GM11168 (cell line): ENCODE measurements at regions not wholly inside any gene's neighbourhood (a gene's known extent, or its start where the extent isn't known, plus 50 kb on each side); places are given as distances from the start of the nearest gene placed in this dataset.

ENCODE experiments used
- in situ Hi-C: fragments of 300-500 bp; cut with MboI; formaldehyde crosslinking; loops from one replicate; pipeline ENCODE4 v1.12.0; 2022; ENCODE audit warnings: low sequenced_read_pairs; ENCODE audit not compliant: unreplicated experiment

DNA sequence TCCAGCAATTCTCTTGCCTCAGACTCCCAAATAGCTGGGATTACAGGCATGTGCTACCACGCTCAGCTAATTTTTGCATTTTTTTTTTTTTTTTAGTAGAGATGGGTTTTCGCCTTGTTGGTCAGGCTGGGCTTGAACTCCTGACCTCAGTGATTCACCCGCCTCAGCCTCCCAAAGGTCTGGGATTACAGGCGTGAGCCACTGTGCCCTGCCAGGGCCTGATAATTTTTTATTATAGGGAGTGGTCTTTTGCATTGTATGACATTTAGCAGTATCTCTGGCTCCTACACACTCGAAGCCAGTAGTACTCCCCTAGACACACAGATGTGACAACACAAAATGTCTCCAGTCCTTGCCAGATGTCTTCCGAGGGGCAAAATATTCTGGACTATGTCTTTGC is 124.0 kb downstream of the DKK1 start:
- in situ Hi-C loops: no loop called here

DNA sequence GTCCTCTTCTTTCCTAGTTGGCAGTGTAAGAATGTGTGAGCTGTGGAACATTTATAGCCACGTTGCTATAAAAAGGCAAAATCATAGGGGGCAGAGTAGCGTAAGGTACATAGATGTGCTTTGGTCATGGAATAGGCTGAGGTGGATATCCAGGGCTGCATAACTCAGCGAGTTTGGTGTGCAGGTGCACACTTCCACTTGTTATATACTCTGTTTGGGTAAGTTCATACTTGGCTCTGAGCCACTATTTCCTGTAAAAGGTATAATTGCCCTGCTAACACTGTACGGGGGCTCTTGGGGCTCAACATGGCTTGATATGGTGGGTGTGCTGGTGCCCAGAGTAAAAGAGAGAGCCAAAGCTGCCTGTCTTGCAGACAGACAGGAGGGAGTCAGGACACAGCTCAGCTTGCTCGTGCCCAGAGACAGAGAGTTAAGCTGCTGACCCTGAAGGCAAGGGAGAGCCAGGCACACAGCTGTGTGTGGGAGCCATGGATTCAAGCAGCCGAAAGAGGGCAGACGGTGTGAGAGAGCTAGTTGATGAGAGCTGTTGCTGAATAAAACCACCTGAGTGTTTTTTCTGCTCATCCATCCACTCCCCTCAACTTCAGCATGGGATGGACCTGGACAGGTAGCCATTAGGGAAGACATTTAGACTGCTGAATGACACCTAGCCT is 126.7 kb downstream of the DKK1 start:
- in situ Hi-C loops: no loop called here

DNA sequence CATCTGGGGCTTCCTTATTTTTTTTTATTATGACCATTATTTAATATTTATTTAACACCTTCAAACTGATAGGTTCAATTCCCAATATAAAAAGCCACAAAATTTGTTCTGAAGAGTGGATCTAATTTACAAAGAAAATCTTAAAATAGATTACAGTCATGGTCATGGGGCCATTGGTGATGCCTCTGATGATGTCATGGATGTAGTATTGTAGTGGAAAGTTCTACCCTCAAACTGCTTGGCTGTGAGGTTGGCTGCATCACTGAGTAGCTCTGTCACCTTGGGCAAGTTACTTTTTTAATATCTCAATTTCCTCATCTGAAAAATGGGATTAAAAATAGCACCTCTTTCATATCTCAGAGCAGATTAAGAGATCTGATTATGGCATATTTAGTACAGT is 128.5 kb downstream of the DKK1 start:
- in situ Hi-C loops: no loop called here

DNA sequence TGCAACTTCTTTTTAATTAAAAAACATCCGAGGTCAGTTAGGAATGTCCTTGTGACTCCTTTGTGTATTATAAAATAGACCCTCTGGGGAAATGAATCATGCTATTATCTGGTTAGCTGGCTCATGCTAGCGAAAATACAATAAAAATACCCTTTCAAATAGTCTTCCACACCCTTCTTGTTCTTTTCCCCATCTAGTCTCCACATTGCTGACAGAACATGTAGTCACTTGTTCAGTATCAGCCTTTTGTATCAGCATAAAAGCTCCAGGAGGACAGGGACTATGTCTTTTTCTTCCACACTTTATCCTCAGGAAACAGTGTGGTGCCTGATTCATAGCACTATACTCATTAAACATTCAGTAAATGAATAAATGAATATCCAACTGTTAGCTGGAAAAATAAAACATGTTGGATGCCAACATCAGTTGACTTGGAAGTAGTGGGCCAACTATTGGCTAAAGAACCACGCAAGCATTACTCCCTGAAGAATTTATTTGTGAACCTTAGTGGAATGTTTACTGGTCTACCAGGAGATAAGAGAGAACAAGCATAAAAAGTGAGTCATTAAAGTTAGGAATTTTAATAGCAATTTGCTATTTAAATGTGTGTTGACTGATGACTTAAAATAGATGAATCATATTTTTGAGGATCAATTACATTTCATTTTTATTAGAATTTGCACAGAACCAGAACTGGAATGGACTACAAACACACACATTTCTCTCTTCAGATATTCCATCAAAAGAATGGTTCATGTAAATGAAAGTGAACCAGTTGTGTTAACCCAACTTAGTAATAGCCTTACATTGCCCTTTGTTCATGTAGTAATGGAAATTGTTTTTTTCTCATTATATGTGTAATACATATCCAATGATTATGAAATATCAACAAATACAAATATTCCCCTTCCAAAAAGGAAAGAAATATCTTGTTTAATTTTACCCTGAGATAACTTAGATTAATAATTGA is 129.6 kb downstream of the DKK1 start:
- in situ Hi-C loops: no loop called here

DNA sequence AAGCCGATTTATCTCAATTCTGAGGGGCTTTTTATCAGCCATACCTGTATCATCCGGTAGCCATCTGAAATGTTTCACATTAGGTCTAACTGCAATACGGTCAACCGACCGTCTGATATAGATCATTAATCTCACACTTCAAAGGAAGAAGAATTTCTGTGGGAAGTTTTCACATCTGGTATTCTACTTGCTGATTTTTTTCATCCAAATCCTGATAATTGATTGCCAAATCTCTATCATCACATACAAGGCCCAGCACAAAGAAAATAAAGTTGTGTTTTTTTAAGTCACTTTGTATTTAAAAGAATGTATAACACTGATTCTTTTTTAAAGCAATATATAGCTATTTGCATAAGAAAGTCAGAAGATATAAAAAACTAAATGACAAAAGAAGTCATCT is 132.3 kb downstream of the DKK1 start:
- in situ Hi-C loops: no loop called here

DNA sequence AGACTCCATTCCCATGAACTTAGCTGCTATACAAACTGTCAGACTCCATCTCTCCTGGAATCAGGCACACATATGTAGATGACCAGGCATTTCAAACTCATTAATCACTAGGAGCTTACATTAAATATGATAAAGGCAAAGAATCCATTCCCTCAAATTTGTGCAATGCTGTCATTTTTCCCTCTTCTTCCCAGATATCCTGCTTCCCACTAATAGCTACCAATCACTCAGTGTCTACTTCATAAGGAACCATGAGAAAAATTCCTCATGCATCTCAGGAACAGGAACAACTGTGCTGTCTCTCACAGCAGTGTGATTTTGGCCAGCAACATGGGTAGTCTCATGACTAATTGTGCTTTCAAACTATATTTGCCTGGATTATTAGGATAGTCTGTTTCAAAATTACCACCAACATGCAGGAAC is 133.9 kb downstream of the DKK1 start:
- in situ Hi-C loops: no loop called here

DNA sequence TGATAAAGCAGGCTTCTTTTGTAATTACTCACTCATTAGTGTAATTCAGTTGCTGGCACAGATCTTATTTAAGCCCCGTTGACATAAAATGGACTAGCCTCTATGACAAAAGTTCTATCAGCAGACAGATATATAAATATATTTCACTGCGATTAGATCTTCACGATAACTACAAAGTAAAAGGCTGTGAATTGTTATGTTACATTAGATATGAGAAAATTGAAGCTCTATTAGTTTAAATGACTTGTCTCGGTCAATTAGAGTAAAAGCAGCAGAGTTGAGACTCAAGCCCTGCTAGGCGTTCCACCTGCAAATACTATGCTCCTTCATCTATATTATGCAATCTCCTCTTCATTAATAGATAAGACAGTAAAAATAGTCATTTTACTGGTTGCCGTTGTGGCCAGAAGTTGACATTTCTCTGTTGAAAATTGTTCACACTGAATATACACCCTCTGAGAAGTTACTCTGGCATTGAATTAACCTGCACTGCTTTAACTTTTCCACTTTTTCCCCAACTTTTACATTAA is 136.7 kb downstream of the DKK1 start:
- in situ Hi-C loops: no loop called here

DNA sequence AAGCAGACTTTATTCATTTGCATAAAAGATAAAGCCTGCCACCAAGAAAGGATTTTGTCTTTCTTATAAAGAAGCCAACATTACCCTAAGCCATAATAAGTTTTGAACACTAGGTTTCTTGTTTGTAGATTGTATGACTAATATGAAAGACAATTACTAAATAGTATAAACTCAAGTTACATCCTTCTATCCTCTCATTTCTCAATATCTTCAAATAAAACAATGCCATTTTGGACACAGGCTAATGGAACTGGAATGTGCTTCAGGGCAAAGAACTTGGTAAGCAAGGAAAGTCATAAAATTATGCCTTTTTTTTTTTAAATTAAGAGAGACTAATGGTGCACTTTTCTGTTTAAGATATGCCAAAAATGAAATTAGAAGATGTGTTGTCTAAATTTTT is 137.7 kb downstream of the DKK1 start:
- in situ Hi-C loops: no loop called here

DNA sequence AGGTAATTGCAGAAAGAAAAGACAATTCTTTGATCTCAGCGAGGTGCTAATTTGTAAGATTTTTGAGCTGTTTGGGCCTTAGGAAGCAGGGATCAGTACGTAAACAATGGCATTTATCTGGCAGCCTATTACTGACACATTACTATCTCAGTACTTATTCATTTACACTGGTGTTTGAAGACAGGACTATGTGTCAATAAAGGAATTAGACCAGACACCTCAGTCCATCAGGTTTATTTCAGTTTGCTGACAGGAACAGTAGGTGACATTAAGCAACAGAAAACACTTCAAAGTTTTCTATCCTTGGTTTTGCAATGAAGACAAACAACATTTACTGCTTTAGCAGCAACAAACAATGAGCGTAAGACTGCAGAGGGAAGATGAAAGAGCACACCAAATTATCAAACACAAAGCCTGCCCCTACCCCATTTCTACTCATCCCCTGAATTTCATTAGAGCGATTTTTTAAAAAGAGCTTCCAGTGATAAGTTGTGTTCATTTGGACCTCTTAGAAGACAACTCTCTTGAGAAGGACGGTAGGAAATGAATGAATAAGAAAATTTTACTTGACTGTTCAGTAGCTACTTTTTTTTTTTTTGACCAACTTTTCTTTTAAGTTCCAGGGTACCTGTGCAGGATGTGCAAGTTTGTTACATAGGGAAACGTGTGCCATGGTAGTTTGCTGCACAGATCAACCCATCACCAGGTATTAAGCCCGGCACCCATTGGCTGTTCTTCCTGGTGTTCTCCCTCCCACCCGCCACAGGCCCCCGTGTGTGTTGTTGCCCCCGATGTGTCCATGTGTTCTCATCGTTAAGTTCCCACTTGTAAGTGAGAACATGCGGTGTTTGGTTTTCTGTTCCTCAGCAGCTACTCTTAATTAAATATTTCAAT is 138.8 kb downstream of the DKK1 start:
- in situ Hi-C loops: no loop called here

DNA sequence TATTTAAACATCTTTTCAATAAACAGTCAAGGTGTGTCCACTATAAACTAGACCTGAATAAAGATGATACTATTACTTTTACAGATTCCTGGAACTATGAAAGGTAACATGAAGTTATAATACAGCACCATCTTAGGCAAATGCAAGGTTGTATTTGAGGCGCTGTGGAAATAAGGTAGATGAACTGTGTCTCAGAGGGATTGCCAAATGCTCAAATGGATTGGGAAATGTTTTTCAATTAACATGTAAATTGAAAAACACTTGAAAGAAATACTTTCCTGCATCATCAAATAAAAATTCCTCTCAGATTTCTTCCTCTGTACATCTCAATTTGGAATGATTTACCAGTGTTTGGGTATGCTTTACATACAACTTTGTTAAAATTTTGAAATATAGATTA is 139.4 kb downstream of the DKK1 start:
- in situ Hi-C loops: no loop called here

DNA sequence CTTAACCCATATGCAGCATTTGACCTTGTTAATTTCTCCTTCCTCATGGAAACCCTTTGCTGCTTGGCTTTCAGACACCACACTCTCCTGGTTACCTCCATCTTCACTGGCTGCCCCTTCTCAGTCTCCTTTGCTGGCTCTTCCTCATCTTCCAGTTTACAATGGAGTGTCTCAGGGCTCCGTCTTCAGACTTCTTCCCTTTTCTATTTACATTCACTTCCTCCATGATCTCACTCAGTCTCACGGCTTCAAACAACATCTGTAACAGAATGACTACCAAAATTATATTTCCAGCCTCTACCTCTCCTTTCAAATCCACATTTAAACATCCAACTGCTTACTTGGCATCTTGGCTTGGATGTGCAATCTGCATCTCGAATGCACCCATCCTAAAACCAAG is 140.4 kb downstream of the DKK1 start:
- in situ Hi-C loops: no loop called here

DNA sequence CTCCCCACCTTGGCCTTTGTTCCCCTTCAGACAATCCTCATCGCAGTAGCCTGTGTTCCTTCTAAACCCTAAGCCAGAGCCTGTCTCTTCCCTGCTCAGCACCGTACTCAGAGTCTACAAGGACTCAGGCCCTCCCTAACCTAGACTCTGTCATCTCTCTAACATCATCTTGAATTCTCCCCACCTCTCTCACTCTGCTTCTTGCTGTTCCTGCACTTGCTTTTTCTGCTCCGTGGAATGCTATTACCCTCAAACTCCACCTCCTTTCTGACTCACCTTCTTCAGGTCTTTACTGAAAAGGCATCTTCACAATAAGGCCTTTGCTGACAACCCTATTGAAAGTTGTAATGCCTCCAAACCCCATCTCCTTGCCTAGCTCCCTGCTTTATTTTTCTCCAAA is 141.0 kb downstream of the DKK1 start:
- in situ Hi-C loops: no loop called here

DNA sequence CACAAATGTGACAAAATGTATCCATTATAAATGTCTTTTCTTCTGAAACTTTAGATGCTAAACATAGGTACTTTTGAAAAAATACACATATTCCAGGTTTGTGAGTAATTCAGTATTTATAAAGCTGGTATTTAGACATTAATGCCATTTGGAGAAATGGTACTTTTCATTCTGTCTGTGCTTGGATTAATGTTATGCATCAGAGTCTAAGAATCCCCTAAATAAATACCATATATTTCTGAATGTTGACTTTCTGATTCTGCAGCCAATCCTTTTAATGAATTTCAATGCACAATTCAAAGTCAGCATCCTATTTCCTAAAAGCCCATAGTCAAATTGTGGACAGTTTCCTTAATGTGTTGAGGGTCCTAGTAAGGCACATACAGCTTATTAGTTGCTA is 145.0 kb downstream of the DKK1 start:
- in situ Hi-C loops: no loop called here

DNA sequence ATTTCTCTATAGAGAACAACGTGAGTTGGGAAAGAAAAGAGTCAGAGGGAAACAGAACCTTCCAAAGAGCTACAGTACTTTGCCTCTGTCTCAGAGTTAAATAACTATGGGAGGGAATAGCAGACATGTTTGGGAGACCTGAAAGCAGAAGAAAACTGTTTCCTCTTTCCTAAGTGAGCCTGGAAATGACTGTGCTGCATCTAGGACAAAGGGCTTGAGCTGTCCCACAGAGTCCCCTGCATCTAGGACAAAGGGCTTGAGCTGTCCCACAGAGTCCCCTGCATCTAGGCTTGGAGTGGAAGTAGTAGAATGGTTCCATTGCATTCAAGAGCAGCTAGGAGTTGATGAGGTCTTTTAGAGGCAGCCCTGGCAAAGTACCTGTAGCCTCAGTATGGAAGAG is 149.7 kb downstream of the DKK1 start:
- in situ Hi-C loops: no loop called here

DNA sequence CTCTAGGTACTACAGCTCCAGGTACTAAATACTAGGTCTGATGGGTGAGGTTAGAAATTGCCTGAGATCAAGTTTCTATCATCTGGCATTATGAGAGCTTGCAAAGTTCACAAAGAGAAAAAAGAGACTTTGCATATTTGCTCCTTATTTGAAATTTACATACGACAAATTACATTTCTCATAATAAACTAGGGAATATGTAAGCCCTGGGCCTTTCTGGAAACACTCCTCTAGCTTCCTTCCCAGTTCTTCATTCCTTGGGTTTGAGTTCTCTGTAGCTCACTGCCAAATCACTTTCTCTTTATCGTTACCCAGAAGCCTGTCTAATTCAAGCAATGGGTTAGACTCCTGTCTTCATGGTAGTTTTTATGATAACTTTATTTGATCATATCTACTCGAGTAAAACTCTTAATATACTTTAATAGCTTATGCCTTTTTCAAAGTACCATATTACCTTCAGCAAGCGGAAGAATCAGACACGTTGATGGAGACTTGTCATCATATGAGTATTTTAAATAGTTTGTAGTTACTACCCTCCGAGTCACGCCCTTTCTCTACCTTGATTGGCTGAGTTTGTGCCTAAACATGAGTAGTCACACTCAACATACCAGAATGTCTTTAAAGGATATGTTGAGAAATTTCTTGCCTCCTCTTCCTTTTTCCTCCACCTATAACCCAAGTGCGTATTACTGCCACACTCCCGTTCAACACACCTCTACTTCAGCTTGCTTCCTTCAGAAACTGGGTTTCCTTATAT is 150.5 kb downstream of the DKK1 start:
- in situ Hi-C loops: no loop called here

DNA sequence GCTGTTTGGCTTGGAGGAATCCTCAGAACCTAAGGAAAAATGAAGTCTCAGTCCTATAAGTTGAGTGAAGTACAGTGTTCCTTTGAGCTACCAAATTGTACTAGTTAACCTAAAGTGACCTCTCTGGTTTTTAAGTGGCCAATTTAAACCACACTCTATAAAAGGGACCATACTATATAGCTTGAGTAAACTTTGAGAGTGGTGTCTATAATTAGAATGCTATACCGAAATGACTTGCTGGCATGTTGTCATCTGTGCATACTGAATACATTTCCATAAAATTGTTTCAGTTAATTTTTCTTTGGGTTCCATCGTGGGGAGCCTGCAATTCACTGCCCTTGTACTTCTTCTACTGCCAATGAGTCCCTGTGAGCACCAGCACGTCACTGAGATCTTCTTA is 151.1 kb downstream of the DKK1 start:
- in situ Hi-C loops: no loop called here

DNA sequence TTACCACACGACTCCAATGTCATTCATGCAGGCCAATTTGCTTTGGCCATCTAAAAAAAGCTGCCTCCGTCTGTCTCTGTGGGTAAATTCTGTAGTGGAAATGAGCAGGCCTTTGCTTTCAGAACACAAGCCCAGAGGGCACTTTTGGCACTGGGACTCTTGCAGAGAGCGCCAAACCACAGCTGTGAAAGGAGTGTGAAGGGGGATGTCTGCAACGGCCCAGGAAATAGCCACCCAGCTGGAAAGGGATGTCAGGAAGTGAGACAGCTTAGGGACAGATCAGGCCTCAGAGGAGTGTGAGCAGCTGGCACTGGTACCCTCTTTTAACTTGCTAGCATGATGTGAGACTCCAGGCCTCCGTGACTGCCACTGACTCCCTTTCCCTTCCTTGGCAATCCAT is 152.4 kb downstream of the DKK1 start:
- in situ Hi-C loops: no loop called here

DNA sequence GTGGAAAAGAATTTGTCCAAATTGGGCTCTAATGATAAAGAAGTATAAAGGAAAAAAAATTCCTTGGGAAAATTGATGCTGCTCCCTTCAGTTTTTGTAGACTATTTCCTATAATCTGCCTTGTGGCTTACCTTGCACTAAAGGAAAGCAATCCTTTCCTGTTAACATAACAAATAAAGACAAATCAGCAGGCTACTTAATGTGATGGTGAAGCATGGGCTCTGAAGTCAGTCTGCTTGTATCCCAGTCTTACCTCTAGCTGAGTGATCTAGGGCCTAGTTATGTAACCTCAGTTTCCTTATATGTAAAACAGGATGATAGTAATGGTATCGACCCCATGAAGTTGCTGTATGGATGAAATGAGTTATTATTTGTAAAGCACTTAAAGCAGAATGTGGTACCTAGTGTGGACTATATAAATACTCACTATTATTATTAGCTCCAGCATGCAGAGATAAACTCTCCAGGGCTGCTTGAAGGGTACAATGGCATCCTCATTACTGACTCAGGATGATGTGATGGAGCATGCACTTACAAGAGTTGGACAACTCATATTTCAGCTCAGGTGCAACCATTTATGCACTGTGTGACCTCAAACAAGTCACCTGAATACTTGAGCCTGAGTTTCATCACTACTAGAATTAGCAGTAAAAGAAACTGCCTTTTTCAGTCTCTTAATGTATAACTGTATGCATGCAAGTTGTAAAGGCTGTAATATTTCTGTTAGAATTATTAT is 156.1 kb downstream of the DKK1 start:
- in situ Hi-C loops: no loop called here
